ENCODE measurements at regions not wholly inside any gene's neighbourhood (a gene's known extent, or its start where the extent isn't known, plus 50 kb on each side); places are given as distances from the start of the nearest gene placed in this dataset.

DNA sequence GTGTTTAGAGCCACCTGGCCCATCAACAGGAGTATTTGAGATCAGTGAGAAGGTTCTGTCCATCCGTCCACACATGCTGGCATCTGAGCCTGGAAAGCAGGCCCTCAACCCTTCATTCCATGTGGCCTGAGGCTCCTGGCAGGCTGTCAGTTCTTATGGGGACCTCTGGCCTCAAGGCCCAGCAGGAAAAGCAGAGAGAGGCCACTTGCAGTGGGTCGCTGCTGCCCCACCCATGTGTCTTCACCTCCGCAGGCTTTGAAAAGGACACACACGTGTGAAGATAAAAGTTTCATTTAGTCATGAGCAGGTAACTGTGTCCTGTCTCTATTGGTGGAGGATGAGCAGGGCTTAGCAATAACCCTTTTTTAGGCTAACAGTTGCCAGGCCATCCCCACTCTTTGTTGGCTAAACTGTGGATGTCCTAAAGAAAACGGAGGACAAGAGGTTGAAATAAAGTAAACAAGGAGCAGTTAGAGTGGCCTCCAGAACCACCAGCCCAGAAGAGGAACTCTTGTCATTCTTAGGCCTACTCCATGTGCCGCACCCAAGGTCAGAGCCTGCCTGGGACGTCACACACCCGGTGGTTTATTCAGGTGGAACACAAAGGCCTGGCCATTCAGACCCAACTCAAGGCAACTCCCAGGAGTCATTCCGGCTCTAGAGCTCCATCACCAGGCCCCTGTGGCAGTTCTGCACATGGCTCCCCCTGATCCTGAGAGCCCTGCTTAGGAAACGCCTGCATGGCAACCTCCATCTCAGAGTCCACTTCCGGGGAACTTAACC is 143.4 kb upstream of the CST7 start:
- TF ChIP-seq, protein P1, sequence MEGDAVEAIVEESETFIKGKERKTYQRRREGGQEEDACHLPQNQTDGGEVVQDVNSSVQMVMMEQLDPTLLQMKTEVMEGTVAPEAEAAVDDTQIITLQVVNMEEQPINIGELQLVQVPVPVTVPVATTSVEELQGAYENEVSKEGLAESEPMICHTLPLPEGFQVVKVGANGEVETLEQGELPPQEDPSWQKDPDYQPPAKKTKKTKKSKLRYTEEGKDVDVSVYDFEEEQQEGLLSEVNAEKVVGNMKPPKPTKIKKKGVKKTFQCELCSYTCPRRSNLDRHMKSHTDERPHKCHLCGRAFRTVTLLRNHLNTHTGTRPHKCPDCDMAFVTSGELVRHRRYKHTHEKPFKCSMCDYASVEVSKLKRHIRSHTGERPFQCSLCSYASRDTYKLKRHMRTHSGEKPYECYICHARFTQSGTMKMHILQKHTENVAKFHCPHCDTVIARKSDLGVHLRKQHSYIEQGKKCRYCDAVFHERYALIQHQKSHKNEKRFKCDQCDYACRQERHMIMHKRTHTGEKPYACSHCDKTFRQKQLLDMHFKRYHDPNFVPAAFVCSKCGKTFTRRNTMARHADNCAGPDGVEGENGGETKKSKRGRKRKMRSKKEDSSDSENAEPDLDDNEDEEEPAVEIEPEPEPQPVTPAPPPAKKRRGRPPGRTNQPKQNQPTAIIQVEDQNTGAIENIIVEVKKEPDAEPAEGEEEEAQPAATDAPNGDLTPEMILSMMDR (IDR thresholded peaks at IDR 0.05; ENCODE audit: low read length, missing control alignments) = no peak
- no peak for DNase-seq (ENCODE audit: low read depth)
- no peak overlapping the region for H3K4me3 ChIP-seq (replicated peaks; ENCODE audit: low read depth, low read length)

DNA sequence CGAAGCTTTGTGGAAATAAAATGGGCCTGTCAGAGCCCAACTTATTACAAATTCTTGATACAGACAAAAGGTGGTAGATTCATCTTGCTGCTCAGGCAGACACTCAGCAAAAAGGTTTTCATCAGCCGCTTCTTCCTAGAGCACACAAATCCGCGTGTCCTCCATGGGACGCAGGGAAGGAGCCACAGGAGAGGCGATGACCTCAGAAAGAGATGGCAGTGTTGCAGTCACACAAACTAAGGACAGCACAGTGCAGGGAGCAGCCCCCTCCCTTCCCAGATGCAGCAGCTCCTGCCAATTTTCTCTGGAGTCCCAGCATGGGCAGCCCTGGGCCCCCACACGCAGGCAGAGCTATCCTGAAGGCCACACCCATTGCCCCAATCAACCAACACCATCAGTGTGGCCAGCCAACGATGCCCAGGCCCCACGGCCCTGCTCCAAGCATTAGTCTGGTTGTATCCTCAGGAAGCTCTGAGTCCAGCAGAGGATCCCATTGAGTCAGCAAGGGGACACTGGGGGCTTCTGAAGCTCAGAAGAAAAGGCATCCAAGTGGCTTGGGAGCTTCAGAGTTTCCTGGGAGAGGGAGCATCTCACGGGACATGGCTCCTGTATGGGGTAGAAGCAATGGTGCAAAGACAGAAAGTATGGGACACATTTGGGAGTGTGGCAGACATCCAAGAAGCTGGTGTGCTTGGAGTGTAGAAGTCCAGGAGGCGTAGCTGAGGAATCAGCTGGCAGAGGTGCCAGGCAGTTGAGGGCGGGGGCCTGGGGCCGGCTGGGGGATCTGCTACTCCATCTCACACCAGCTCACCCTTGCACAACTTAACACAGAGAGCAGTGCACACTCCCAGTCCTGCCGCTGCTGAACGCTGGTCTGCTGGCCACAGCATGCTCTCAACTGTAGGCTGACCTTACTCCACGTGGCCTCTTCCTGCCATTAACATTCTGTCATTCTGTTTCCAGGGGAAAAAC is 142.1 kb upstream of the CST7 start:
- no peak overlapping the region for H3K4me3 ChIP-seq (replicated peaks; ENCODE audit: low read depth, low read length)
- TF ChIP-seq, protein P1 (IDR thresholded peaks at IDR 0.05; ENCODE audit: low read length, missing control alignments) = no peak
- DNase-seq (ENCODE audit: low read depth) = no peak

DNA sequence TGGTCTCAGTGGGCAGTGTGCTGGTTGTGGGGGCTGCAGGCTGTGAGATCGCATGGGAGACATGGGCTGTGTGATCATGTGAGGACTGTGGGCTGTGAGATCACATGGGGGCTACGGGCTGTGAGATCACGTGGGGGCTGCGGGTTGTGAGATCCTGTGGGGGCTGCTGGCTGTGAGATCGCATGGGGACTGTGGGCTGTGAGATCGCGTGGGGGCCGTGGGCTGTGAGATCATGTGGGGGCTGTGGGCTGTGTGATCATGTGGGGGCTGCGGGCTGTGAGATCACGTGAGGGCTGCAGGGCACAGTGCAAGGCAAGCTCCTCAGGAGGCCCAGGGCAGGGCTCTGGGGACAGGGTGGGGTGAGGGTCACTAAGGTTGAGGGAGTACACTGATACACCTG is 140.5 kb upstream of the CST7 start:
- TF ChIP-seq, protein P1 (IDR thresholded peaks at IDR 0.05; ENCODE audit: low read length, missing control alignments) = no peak
- DNase-seq (ENCODE audit: low read depth) = no peak

DNA sequence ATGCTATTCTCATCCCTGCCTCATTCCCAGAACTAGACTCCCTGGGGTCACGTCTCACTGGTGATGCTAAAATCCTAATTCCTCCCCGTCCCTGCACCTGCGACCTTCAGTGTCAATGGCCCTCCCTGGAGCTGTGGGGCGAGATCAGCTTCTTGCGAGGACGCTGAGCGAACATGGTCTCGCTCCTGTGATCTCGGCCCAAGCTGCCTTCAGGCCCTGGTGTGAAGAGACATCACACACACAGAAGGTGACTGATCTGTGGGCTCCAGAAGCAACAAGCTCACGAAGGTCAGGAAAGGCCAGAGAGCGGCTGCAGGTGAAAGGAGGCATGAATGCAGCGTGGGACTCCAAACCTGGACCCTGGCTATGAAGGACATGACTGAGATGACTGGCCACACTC is 139.5 kb upstream of the CST7 start:
- H3K4me3 ChIP-seq (replicated peaks; ENCODE audit: low read depth, low read length) = no peak overlapping the region
- TF ChIP-seq, protein P1 (IDR thresholded peaks at IDR 0.05; ENCODE audit: low read length, missing control alignments) = no peak
- DNase-seq (ENCODE audit: low read depth) = no peak

More for the DNA sequence above, 140.5 kb upstream of the CST7 start:
- H3K4me3 ChIP-seq (replicated peaks; ENCODE audit: low read depth, low read length) = no peak overlapping the region

DNA sequence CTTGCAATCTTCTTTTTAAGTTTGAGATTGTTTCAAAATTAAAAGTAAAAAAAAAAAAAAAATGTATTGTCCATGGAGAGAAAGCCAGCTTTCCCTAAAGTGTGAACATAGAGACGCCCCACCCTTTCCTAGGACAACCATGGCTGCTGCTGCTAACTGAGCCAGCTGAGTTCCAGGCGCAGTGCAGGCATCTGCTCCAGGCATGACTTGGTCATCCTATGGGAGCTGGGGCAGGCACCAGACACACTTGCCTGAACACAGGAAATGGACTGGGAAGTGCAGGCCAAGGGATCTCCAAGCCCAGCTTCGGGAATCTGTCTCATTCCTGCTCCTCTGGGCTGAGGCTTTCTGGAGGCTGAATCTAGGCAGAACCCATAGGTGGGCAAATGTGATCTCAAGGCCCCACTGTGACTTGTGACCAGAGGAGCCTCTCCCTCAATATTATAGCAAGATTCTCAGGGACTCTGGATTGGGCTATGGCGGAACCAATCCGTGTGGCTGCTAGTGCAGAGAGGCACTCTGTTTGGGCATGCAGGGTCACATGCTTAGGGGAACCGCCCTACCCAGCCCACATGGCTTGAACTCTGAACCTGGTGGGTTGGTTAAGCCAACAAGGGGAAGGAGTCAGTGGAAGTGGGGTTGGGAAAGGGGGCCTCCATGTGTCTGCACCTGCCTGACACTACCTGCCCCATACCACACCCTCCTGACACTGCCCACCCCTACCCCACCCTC is 138.2 kb upstream of the CST7 start:
- TF ChIP-seq, protein P1 (IDR thresholded peaks at IDR 0.05; ENCODE audit: low read length, missing control alignments) = no peak
- no peak for DNase-seq (ENCODE audit: low read depth)
- H3K4me3 ChIP-seq (replicated peaks; ENCODE audit: low read depth, low read length) = no peak overlapping the region

DNA sequence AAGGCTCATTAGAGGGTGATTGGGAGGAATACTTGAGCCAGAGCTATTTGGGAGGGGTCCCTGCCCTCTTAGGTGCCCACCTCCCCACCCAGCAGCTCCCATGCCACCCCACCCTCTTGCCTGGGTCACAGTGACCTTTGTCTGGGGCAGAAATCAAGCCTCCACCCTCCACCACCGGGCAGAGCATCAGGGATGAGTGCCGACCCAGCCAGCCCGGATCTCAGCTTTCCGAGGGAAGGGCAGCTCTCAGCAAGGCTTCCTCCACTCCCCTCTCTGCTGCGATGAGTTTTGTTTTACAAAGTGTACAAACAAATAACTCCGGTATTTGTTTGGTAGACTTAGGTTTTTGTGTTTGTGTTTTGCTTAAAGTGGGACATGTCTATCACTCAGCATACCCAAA is 136.7 kb upstream of the CST7 start:
- no peak overlapping the region for H3K4me3 ChIP-seq (replicated peaks; ENCODE audit: low read depth, low read length)
- TF ChIP-seq, protein P1 (IDR thresholded peaks at IDR 0.05; ENCODE audit: low read length, missing control alignments) = no peak

More for the DNA sequence above, 136.7 kb upstream of the CST7 start:
- no peak for DNase-seq (ENCODE audit: low read depth)
